ENCODE measurements at regions not wholly inside any gene's neighbourhood (a gene's known extent, or its start where the extent isn't known, plus 50 kb on each side); places are given as distances from the start of the nearest gene placed in this dataset.

DNA sequence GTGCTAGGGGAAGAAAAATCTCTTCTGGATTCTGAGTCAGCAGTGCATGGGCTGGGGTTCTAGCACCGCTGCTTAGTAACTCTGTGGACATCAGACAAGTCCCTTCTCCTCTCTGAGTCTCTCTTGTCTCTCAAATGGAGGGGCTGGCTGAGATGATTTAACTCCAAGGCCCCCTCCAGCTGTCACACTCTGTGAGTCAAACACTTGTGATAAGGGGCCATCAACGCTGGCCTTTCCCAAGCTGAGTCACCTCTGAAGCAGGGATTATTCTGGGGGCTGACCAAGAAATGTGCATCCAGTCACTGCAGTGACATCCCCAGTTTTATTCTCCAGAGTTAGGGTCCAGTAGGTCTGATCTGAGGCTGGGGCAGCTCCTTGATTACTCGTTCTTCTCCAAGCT is 110.4 kb upstream of the ZNF462 start:
- TF ChIP-seq POLR2AphosphoS5 (IDR thresholded peaks at IDR 0.05; ENCODE audit: borderline replicate concordance, low read depth, low read length) (no peak), EZH2 (IDR thresholded peaks at IDR 0.05) (no peak)

Measured in SK-N-MC (cell line).